ENCODE measurements at regions not wholly inside any gene's neighbourhood (a gene's known extent, or its start where the extent isn't known, plus 50 kb on each side); places are given as distances from the start of the nearest gene placed in this dataset.
A peak's percentile ranks its signal among the peaks of the same experiment; 100 is the strongest.

GRCh38 chr14:101695659-101696058 lies 65.8 kb upstream of the PPP2R5C start:
- WGBS, 2 donors: 35 to 39% methylated on average over 1 of the region's 1 CpG
- TF ChIP-seq CTCF (IDR thresholded peaks at IDR 0.05) (no peak), POLR2A (IDR thresholded peaks at IDR 0.05) (no peak)
- intact Hi-C loops (cut with DNase I; ENCODE audit: low total_unique reads): no loop called here
- no peak for DNase-seq (ENCODE audit: low spot score in 2 of 2)
- no peak overlapping the region for H3K4me3 ChIP-seq (ENCODE audit: low read depth, poor library complexity, severe bottlenecking)

- no peak for TF ChIP-seq POLR2A (IDR thresholded peaks at IDR 0.05)
- intact Hi-C loops (cut with DNase I; ENCODE audit: low total_unique reads): no loop called here
- peak in 1 of 2 donors; percentile 50 for DNase-seq (ENCODE audit: low spot score in 2 of 2)
- 56 to 59% methylated on average over 3 of the region's 3 CpGs for WGBS, 2 donors
- no peak overlapping the region for H3K4me3 ChIP-seq (ENCODE audit: low read depth, poor library complexity, severe bottlenecking)
Measured at GRCh38 chr14:101704140-101704539, 57.4 kb upstream of the PPP2R5C start.

- 28 to 37% methylated on average over 21 to 34 of the region's 73 CpGs for WGBS, 2 donors
- H3K4me3 ChIP-seq (ENCODE audit: low read depth, poor library complexity, severe bottlenecking): no peak overlapping the region
- intact Hi-C loops (cut with DNase I; ENCODE audit: low total_unique reads): no loop called here
- peak; percentile 56 to 91 for DNase-seq (ENCODE audit: low spot score in 2 of 2)
- TF ChIP-seq CTCF (IDR thresholded peaks at IDR 0.05): no peak
- no peak for TF ChIP-seq POLR2A (IDR thresholded peaks at IDR 0.05)
Measured at GRCh38 chr14:101705733-101706508, 55.6 kb upstream of the PPP2R5C start.

- TF ChIP-seq CTCF (IDR thresholded peaks at IDR 0.05) (no peak), POLR2A (IDR thresholded peaks at IDR 0.05) (no peak)
- 79 to 85% methylated on average over 14 to 16 of the region's 16 CpGs for WGBS, 2 donors
- no peak overlapping the region for H3K4me3 ChIP-seq (ENCODE audit: low read depth, poor library complexity, severe bottlenecking)
- peak in 1 of 2 donors; percentile 84 for DNase-seq (ENCODE audit: low spot score in 2 of 2)
- intact Hi-C loops (cut with DNase I; ENCODE audit: low total_unique reads): no loop called here
Measured at GRCh38 chr14:101706509-101707067, 54.9 kb upstream of the PPP2R5C start.

GRCh38 chr14:101707068-101707842 lies 54.3 kb upstream of the PPP2R5C start:
- no peak for TF ChIP-seq POLR2A (IDR thresholded peaks at IDR 0.05)
- peak in 1 of 3 donors; percentile 64 for TF ChIP-seq CTCF (IDR thresholded peaks at IDR 0.05)
- H3K4me3 ChIP-seq (ENCODE audit: low read depth, poor library complexity, severe bottlenecking): no peak overlapping the region
- DNase-seq (ENCODE audit: low spot score in 2 of 2): peak; percentile 64 to 86
- 24 to 30% methylated on average over 17 to 18 of the region's 18 CpGs for WGBS, 2 donors
- intact Hi-C loops (cut with DNase I; ENCODE audit: low total_unique reads): no loop called here
